ENCODE measurements at regions not wholly inside any gene's neighbourhood (a gene's known extent, or its start where the extent isn't known, plus 50 kb on each side); places are given as distances from the start of the nearest gene placed in this dataset.

DNA sequence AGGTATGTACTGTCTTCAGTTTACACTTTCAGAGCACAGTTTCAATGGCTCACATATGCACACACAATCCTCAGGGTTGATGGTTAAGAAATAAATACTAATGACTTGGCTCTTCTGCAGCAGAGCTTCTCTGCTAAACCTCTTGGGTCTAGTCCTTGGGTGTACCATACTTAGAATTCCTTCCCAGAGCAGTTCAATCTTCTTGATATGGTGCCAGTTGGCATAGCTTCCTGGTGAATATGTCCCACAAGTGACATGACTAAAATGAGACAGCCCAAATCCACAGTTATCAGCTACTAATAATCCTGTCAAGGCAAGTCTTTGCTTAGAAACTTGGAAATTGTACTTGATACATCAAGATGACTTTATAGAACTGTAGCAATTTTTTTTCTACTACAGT, 654.4 kb downstream of the IQCM start:
- no peak for TF ChIP-seq POLR2A (IDR thresholded peaks at IDR 0.05)
- TF ChIP-seq, protein P1, sequence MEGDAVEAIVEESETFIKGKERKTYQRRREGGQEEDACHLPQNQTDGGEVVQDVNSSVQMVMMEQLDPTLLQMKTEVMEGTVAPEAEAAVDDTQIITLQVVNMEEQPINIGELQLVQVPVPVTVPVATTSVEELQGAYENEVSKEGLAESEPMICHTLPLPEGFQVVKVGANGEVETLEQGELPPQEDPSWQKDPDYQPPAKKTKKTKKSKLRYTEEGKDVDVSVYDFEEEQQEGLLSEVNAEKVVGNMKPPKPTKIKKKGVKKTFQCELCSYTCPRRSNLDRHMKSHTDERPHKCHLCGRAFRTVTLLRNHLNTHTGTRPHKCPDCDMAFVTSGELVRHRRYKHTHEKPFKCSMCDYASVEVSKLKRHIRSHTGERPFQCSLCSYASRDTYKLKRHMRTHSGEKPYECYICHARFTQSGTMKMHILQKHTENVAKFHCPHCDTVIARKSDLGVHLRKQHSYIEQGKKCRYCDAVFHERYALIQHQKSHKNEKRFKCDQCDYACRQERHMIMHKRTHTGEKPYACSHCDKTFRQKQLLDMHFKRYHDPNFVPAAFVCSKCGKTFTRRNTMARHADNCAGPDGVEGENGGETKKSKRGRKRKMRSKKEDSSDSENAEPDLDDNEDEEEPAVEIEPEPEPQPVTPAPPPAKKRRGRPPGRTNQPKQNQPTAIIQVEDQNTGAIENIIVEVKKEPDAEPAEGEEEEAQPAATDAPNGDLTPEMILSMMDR (IDR thresholded peaks at IDR 0.05) = no peak
- no peak for TF ChIP-seq POLR2AphosphoS5 (IDR thresholded peaks at IDR 0.05)
